ENCODE measurements at regions not wholly inside any gene's neighbourhood (a gene's known extent, or its start where the extent isn't known, plus 50 kb on each side); places are given as distances from the start of the nearest gene placed in this dataset.
"Not testable (repeated sequence)": the region's sequence is repeated elsewhere in the genome, so short reads cannot be mapped to it uniquely, and the experiment has no call there.

GRCh38 chr4:81673961-81674360, 202.3 kb upstream of the RASGEF1B start:
- TF ChIP-seq CTCF (IDR thresholded peaks at IDR 0.05; ENCODE audit: borderline replicate concordance, insufficient read depth, low read depth, low read length), result no peak
- no peak overlapping the region for H3K4me3 ChIP-seq (ENCODE audit: low read depth, low read length)

DNA sequence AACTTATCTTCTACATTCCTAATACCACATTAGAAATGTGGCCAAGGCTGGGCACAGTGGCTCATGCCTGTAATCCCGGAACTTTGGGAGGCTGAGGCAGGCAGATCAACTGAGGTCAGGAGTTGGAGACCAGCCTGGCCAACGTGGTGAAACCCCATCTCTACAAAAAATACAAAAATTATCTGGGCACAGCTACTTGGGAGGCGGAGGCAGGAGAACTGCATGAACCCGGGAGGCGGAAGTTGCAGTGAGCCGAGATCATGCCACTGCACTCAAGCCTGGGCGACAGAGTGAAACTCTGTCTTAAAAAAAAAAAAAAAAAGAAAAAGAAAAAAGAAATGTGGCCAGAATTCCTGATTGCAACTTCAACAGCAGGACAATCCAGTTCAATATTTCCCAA, 196.6 kb upstream of the RASGEF1B start:
- not testable (repeated sequence) for H3K4me3 ChIP-seq (ENCODE audit: low read depth, low read length)

DNA sequence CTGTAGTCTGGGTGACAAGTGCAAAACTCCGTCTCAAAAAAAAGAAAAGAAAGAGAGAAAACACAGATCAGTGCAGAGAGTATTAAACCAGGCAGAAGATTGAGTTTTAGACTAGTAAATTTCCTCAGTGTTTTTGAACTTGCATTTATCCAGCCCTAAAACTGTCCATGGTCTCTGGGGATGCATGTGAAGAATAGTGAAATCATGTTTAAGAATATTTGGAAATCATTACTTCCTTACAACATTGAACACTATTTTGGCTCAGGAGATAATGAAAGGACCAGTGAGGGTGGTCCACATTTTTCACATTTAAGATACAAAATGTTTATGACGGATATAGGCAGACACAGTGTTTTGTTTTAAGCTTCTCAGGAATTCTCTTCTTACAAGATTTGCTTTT, 195.8 kb upstream of the RASGEF1B start:
- H3K4me3 ChIP-seq (ENCODE audit: low read depth, low read length), result no peak overlapping the region
- TF ChIP-seq CTCF (IDR thresholded peaks at IDR 0.05; ENCODE audit: borderline replicate concordance, insufficient read depth, low read depth, low read length), result no peak

DNA sequence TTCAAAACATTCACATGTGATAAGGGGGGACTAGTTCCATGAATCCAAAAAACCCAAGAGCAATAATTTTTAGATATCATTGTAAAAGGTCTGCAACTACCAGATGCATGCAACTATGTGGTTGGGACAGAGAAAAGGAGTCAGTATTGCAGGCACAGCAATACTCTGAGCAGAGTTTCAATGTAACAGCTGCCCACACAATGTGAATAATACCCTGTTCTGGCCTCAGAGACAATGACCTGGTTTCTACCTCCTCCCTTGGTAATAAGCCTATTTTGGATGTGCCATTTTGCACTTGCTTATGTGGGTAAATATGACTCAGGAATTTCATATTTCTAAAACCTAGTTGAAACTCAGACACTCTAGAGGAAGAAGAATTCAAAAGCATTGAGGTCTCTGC, 194.8 kb upstream of the RASGEF1B start:
- no peak overlapping the region for H3K4me3 ChIP-seq (ENCODE audit: low read depth, low read length)
- TF ChIP-seq CTCF (IDR thresholded peaks at IDR 0.05; ENCODE audit: borderline replicate concordance, insufficient read depth, low read depth, low read length), result no peak

- TF ChIP-seq CTCF (IDR thresholded peaks at IDR 0.05; ENCODE audit: borderline replicate concordance, insufficient read depth, low read depth, low read length), result no peak
- no peak overlapping the region for H3K4me3 ChIP-seq (ENCODE audit: low read depth, low read length)
Observed at GRCh38 chr4:81665649-81666048, 193.9 kb upstream of the RASGEF1B start.

DNA sequence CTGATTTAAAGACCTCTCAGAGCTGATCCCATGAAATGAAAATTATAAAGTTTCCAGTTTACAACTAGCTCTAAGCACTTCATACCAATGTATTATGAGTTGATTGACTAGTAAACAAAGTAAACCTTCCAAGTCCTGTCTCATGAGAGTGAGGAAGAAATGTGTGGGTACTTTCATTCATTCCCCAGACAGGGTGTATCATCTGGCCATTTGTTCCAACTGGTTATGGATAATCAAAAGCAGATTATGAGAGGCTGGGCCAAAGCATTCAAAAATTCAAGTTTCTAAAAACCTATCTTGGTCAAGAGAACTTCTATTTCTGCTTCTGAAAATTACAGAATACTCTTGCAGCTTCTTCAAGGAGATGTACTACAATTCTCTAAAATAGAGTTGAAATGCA, 193.3 kb upstream of the RASGEF1B start:
- no peak overlapping the region for H3K4me3 ChIP-seq (ENCODE audit: low read depth, low read length)
- TF ChIP-seq CTCF (IDR thresholded peaks at IDR 0.05; ENCODE audit: borderline replicate concordance, insufficient read depth, low read depth, low read length), result no peak

DNA sequence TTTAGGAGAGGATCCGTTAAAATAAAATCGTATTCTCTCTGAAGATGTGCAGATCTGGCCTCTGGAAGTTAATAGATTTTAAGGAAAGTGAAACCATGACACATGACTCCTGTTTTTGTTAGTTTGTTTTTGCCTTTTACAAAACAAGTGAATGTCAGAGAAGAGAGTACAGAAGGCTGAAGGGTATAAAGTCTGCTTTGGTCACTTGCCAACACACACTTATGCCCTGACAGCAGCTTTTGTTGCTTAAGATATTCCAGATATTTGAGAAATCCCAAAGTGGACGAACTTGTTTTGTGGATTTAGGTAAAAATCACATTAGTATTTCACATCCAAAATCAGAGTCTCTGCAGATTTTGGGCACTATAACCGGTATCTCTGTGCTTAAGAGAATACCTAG, 192.4 kb upstream of the RASGEF1B start:
- TF ChIP-seq CTCF (IDR thresholded peaks at IDR 0.05; ENCODE audit: borderline replicate concordance, insufficient read depth, low read depth, low read length), result no peak
- no peak overlapping the region for H3K4me3 ChIP-seq (ENCODE audit: low read depth, low read length)

GRCh38 chr4:81663368-81663767, 191.7 kb upstream of the RASGEF1B start:
- no peak overlapping the region for H3K4me3 ChIP-seq (ENCODE audit: low read depth, low read length)
- TF ChIP-seq CTCF (IDR thresholded peaks at IDR 0.05; ENCODE audit: borderline replicate concordance, insufficient read depth, low read depth, low read length), result no peak
